Fibroblast of lung (primary cell): ENCODE measurements at regions not wholly inside any gene's neighbourhood (a gene's known extent, or its start where the extent isn't known, plus 50 kb on each side); places are given as distances from the start of the nearest gene placed in this dataset.

Experiments
- EZH2 ChIP-seq: IDR thresholded peaks from 2 replicates; pipeline ENCODE4 v1.5.1; 2012; ENCODE audit warnings: low read length, control low read depth, mild to moderate bottlenecking; ENCODE audit errors: missing control alignments
- TF ChIP-seq, protein P1 (sequence below), 2 donors: IDR thresholded peaks in 1 of 2; conservative IDR thresholded peaks in 1 of 2; 1 replicate in 1 of 2; 2 replicates in 1 of 2; pipeline ENCODE4 v1.5.1; 2011 to 2012; ENCODE audit warnings: low read length in 2 of 2, control low read depth in 1 of 2, inconsistent platforms in 1 of 2, low read depth in 1 of 2, mild to moderate bottlenecking in 1 of 2

GRCh38 chr5:112023766-112024165 lies 266.8 kb upstream of the NREP start:
- TF ChIP-seq, protein P1, sequence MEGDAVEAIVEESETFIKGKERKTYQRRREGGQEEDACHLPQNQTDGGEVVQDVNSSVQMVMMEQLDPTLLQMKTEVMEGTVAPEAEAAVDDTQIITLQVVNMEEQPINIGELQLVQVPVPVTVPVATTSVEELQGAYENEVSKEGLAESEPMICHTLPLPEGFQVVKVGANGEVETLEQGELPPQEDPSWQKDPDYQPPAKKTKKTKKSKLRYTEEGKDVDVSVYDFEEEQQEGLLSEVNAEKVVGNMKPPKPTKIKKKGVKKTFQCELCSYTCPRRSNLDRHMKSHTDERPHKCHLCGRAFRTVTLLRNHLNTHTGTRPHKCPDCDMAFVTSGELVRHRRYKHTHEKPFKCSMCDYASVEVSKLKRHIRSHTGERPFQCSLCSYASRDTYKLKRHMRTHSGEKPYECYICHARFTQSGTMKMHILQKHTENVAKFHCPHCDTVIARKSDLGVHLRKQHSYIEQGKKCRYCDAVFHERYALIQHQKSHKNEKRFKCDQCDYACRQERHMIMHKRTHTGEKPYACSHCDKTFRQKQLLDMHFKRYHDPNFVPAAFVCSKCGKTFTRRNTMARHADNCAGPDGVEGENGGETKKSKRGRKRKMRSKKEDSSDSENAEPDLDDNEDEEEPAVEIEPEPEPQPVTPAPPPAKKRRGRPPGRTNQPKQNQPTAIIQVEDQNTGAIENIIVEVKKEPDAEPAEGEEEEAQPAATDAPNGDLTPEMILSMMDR (conservative IDR thresholded peaks at IDR 0.05 in 1 of 2, IDR thresholded peaks at IDR 0.05 in 1 of 2; ENCODE audit: low read depth in 1 of 2, low read length in 2 of 2): no peak
- TF ChIP-seq EZH2: no peak
